ENCODE measurements at regions not wholly inside any gene's neighbourhood (a gene's known extent, or its start where the extent isn't known, plus 50 kb on each side); places are given as distances from the start of the nearest gene placed in this dataset.

DNA sequence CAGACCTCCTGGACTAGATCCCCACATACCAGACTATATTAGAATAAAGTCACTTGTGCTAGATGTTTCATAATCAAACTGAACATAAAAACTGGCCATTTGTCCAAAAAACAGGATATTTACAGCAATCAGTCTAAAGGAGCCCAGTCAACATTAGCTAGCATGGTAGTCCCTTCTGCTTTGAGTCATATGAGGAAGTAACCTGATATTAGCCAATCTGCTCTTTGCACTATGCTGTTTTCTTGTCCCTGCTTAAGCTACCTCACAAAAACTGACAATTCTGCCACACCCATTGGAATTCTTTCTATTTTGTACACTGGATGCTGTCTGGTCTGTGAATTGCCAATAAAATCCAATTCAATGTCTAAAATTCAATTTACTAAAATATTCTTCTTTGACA is 1824.2 kb downstream of the OLFM4 start:
- DNase-seq = no peak
- Histone ChIP-seq H3K4me3 (ENCODE audit: insufficient read depth, low read depth, low read length) (no peak overlapping the region), H3K27me3 (ENCODE audit: control insufficient read depth, insufficient read depth, low read length) (no peaks in the 10 kb centered on the region), H3K36me3 (replicated peaks; ENCODE audit: control insufficient read depth, insufficient read depth, low read length) (no peaks in the 10 kb centered on the region)

DNA sequence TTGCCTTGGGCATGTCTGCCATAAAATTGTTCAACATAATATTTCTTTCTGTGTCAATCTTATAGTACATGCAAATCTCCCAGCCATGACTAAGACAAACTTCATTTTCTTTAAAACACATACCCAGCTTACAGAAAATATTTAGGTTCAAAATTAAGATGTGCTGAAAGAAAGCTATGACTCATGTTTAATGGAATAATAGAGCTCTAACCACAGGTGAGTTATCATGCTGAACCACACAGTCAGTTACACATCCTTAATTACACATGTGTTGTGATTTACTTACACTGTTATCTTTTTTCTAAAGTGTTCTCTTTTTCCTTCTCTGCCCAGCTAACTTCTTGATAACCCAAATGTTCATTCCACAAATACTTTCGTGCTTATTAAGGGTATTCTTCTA is 1831.2 kb downstream of the OLFM4 start:
- no peak for DNase-seq
- no peaks in the 10 kb centered on the region for H3K27me3 ChIP-seq (ENCODE audit: control insufficient read depth, insufficient read depth, low read length)
- no peak overlapping the region for H3K4me3 ChIP-seq (ENCODE audit: insufficient read depth, low read depth, low read length)
- H3K36me3 ChIP-seq (replicated peaks; ENCODE audit: control insufficient read depth, insufficient read depth, low read length) = no peaks in the 10 kb centered on the region

DNA sequence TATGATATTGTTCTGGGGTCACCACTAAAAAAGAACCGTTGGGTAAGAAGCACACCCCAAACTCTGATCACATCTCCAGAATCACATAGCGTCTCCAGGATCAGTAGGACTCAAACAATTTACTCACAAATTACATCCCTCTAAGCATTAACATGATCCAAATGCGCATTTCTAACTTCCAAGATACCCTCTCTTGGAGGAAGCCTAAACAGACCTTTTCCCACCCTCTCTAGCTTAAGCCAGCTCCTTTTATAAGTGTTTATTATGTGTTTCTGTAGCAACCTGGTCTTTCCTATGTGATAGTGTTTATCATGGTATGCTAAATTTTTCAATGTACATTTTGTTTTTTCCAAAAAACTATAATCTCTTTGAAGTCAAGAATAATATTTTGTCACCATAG is 1846.5 kb downstream of the OLFM4 start:
- Histone ChIP-seq H3K4me3 (ENCODE audit: insufficient read depth, low read depth, low read length) (no peak overlapping the region), H3K27me3 (ENCODE audit: control insufficient read depth, insufficient read depth, low read length) (no peaks in the 10 kb centered on the region), H3K36me3 (replicated peaks; ENCODE audit: control insufficient read depth, insufficient read depth, low read length) (no peaks in the 10 kb centered on the region)
- peak; percentile 24 for DNase-seq

DNA sequence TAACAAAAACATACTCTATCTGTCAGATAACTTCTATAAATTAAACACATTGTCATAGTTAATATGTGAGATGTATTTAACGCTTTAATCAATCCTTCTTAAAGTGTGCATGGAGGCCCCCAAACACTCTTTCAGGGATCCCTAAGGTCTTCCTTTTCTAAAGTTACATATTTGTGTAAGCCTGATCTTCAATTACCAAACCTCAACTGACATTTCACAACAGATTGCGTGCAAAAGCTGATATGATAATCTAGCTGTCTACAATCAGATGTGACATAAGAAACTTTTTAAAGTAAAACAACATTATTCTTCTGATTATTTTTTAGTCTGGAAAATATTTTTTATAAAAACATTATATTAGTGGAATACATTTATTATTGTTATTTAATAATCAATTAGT is 1850.4 kb downstream of the OLFM4 start:
- DNase-seq = no peak
- no peak overlapping the region for H3K4me3 ChIP-seq (ENCODE audit: insufficient read depth, low read depth, low read length)

DNA sequence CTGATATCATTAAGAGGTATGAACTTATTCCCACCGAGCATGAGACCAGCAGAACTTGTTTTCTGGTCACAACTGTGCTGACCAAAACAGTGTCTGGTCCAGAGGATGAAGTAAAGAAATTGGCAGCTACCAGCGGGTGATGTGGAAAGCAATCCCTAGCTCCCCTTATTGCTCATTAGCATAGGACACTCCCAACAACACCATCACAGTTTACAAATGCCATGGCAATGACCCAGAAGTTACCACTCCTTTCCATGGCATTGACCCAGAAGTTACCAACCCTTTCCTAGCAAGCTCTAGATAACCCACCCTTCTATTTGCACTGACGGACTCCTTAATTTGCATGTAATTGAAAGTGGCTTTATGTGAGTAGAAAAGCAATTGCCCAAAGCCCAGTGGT is 1856.1 kb downstream of the OLFM4 start:
- Histone ChIP-seq H3K4me3 (ENCODE audit: insufficient read depth, low read depth, low read length) (no peak overlapping the region), H3K36me3 (replicated peaks; ENCODE audit: control insufficient read depth, insufficient read depth, low read length) (no peaks in the 10 kb centered on the region), H3K27me3 (ENCODE audit: control insufficient read depth, insufficient read depth, low read length) (no peaks in the 10 kb centered on the region)
- DNase-seq = no peak

More for the DNA sequence above, 1850.4 kb downstream of the OLFM4 start:
- Histone ChIP-seq H3K27me3 (ENCODE audit: control insufficient read depth, insufficient read depth, low read length) (no peaks in the 10 kb centered on the region), H3K36me3 (replicated peaks; ENCODE audit: control insufficient read depth, insufficient read depth, low read length) (no peaks in the 10 kb centered on the region)

DNA sequence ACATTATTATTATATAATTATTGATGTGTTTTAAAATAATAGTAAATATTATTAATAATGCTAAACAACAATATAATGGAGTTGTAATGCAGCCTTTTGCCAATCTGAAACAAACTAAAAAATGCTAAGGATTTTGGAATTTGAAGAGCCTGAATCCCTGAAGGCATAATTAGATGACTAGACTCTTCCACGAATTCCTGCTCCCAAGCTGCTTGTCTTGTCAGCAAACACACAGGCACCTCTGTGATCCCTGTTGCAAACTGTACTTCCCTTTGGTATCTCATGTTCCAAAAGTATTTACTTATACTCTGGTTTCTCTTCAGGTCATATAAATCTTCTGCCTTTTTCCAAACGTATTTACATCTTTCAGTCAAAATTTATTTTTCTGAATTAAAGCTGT is 1862.4 kb downstream of the OLFM4 start:
- DNase-seq = no peak
- H3K36me3 ChIP-seq (replicated peaks; ENCODE audit: control insufficient read depth, insufficient read depth, low read length) = no peaks in the 10 kb centered on the region
- no peak overlapping the region for H3K4me3 ChIP-seq (ENCODE audit: insufficient read depth, low read depth, low read length)
- H3K27me3 ChIP-seq (ENCODE audit: control insufficient read depth, insufficient read depth, low read length) = no peaks in the 10 kb centered on the region

DNA sequence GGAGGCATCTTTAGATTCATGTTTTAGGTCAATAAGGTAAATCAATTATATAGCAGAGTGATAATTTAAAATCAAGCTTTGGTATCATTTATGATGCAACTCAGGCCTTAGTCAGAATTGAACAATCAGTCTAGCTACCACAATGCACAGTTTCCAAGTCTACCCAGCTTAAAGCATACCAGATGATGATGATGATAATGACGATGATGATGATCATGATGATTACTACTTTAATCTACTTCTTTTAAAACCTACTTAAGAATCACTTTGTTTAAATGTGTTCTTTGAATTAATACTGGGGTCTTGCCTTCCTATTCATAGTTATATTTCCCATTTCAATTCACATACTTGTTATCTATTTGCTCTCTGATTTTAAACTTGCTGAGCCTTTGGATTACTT is 1872.7 kb downstream of the OLFM4 start:
- Histone ChIP-seq H3K4me3 (ENCODE audit: insufficient read depth, low read depth, low read length) (no peak overlapping the region), H3K36me3 (replicated peaks; ENCODE audit: control insufficient read depth, insufficient read depth, low read length) (no peaks in the 10 kb centered on the region), H3K27me3 (ENCODE audit: control insufficient read depth, insufficient read depth, low read length) (no peaks in the 10 kb centered on the region)
- DNase-seq = no peak

DNA sequence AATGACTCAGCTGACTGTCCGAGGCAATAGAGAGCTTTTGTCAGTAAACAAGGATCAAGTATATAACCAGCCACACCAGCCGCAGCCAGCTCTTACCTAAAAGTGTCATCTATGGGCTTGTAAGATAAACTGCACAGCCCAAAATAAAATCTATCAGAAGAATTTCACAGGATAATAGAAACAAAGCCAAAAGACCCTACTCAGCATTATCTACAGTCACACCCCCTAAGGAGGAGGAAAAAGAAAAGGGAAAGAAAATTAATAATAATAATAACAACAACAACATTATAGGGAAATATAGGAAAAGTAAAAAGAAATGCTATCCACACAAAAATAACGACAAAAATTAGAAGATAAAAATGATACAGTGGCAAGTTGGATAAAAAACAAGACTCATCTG is 1883.8 kb downstream of the OLFM4 start:
- H3K36me3 ChIP-seq (replicated peaks; ENCODE audit: control insufficient read depth, insufficient read depth, low read length) = no peaks in the 10 kb centered on the region
- no peak overlapping the region for H3K4me3 ChIP-seq (ENCODE audit: insufficient read depth, low read depth, low read length)
- DNase-seq = no peak
- no peaks in the 10 kb centered on the region for H3K27me3 ChIP-seq (ENCODE audit: control insufficient read depth, insufficient read depth, low read length)

DNA sequence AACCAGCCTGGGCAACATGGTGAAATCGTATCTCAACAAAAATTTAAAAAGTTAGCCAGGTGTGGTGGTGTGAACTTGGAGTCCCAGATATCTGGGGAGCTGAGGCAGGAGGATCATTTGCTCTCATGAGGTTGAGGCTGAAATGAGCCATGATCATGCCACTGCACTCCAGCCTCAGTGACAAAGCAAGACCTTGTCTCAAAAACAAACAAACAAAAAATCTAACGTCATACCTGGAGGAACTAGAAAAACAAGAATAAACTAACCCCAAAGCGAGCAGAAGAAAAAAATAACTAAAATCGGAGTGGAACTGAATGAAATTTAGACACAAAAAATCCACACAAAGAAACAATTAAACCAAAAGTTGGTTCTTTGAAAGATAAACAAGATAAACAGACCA is 1885.1 kb downstream of the OLFM4 start:
- Histone ChIP-seq H3K36me3 (replicated peaks; ENCODE audit: control insufficient read depth, insufficient read depth, low read length) (no peaks in the 10 kb centered on the region), H3K4me3 (ENCODE audit: insufficient read depth, low read depth, low read length) (no peak overlapping the region), H3K27me3 (ENCODE audit: control insufficient read depth, insufficient read depth, low read length) (no peaks in the 10 kb centered on the region)
- no peak for DNase-seq

DNA sequence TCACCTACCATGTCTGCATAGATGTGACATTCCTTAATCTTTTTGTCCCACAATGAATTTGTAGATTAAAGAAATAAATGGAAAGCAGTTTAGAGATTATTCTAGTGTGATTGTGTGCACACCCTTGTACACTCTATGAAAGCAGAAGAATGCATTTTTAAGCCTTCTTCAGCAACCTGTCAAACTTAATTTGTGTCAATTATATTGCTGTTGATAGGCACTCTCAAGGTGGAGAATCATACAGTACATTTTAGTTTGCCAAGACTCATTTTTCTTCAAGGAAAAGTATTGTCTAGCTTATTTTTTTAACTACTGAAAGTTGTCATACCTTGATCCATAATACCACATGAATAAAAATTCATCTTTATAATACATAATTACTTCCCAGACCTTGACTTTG is 1898.9 kb downstream of the OLFM4 start:
- DNase-seq = no peak
- H3K36me3 ChIP-seq (replicated peaks; ENCODE audit: control insufficient read depth, insufficient read depth, low read length) = no peaks in the 10 kb centered on the region
- no peaks in the 10 kb centered on the region for H3K27me3 ChIP-seq (ENCODE audit: control insufficient read depth, insufficient read depth, low read length)
- no peak overlapping the region for H3K4me3 ChIP-seq (ENCODE audit: insufficient read depth, low read depth, low read length)

DNA sequence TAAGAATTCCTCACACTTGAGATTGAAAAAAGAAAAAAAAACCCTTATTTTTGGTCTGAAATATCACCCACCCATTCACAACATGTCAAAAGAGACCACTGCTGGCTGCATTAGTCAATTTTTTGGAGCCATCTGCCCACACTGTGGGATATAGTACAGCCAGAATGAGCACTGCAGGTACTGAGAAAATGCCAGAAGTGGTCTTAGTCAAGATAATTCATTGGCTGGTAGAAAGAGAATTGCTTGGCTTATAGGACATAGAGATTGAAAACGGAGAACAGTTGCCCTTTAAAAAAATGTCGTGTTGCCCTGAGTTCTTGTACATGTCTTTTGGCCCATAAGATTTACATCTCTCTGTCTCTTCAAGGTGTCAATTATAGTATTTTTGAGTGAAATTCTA is 1899.5 kb downstream of the OLFM4 start:
- DNase-seq = no peak
- H3K4me3 ChIP-seq (ENCODE audit: insufficient read depth, low read depth, low read length) = no peak overlapping the region
- H3K27me3 ChIP-seq (ENCODE audit: control insufficient read depth, insufficient read depth, low read length) = no peaks in the 10 kb centered on the region
- H3K36me3 ChIP-seq (replicated peaks; ENCODE audit: control insufficient read depth, insufficient read depth, low read length) = no peaks in the 10 kb centered on the region

DNA sequence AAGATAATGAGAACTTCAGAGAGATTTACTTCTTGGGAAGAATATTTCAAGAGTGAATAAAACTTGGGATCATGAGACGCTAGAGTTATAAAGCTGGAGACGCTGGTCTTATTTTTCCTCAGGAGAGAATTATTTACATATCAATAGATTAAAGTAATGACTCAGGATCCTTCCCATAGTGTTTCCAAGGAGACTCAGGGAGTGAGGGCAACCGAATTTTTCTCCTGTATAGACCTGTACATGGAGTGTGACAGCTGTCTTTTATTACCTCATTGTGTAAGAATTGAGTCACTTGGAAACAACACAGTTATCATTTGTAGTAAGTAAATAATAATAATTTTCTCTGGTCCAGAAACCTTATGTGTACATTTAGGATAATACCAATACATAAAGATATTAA is 1905.5 kb downstream of the OLFM4 start:
- H3K36me3 ChIP-seq (replicated peaks; ENCODE audit: control insufficient read depth, insufficient read depth, low read length) = no peaks in the 10 kb centered on the region
- H3K4me3 ChIP-seq (ENCODE audit: insufficient read depth, low read depth, low read length) = no peak overlapping the region
- no peaks in the 10 kb centered on the region for H3K27me3 ChIP-seq (ENCODE audit: control insufficient read depth, insufficient read depth, low read length)
- peak; percentile 9 for DNase-seq

DNA sequence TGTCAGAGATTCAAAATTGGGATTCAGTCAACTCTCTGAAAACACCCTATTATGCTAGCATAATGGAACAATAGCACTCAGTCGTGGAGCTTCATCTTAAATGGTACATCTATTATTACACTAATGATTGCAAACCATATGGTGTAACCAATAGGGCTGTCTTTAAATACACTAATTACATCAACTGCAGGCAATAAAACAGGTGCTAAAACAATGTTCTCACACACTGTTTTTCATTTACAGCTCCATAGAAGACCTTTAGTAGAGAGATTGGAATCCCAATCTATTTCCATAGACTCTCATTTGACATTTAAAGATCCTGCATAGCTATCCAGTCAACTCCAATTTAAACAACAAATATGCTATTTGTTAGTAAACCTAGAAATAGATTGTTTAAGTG is 1917.4 kb downstream of the OLFM4 start:
- Histone ChIP-seq H3K27me3 (ENCODE audit: control insufficient read depth, insufficient read depth, low read length) (no peaks in the 10 kb centered on the region), H3K36me3 (replicated peaks; ENCODE audit: control insufficient read depth, insufficient read depth, low read length) (no peaks in the 10 kb centered on the region), H3K4me3 (ENCODE audit: insufficient read depth, low read depth, low read length) (no peak overlapping the region)
- DNase-seq = no peak

DNA sequence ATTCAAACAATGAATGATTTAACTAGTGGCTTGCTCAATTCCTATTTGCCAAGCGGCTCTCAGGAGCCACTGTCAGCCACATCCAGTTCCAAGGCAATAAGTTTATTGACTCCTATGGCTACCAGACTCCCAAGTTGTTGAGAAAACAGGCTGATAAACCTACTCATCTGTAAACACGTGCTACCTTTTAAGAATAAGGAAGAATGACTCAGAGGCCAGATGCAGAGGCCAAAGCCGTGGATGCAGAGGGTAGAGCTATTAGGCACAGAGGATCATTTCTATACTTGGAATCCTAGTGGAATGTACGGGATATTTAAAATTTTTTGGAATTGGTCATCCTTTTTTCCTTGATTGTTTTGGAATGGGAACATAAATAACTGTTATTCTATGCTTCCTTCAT is 1921.1 kb downstream of the OLFM4 start:
- Histone ChIP-seq H3K36me3 (replicated peaks; ENCODE audit: control insufficient read depth, insufficient read depth, low read length) (no peaks in the 10 kb centered on the region), H3K27me3 (ENCODE audit: control insufficient read depth, insufficient read depth, low read length) (no peaks in the 10 kb centered on the region), H3K4me3 (ENCODE audit: insufficient read depth, low read depth, low read length) (no peak overlapping the region)
- DNase-seq = no peak

DNA sequence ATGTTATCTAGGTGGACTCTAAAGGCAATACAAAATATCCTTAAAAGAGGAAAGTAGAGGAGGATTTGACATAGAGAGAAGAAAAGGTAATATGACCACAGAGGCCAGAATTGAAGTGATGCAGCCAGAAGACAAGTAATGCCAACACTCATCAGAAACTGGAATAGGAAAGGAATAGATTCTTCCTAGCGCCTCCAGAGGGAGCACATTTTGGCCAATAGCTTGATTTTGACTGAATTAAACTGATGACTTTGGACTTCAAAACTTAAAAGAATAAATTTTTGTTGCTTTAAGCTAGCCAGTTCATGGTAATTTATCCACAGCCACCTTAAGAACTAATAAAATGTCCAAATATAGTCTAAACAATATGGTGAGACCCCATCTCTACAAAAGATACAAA is 1921.9 kb downstream of the OLFM4 start:
- no peaks in the 10 kb centered on the region for H3K27me3 ChIP-seq (ENCODE audit: control insufficient read depth, insufficient read depth, low read length)
- H3K4me3 ChIP-seq (ENCODE audit: insufficient read depth, low read depth, low read length) = no peak overlapping the region
- DNase-seq = no peak
- H3K36me3 ChIP-seq (replicated peaks; ENCODE audit: control insufficient read depth, insufficient read depth, low read length) = no peaks in the 10 kb centered on the region

DNA sequence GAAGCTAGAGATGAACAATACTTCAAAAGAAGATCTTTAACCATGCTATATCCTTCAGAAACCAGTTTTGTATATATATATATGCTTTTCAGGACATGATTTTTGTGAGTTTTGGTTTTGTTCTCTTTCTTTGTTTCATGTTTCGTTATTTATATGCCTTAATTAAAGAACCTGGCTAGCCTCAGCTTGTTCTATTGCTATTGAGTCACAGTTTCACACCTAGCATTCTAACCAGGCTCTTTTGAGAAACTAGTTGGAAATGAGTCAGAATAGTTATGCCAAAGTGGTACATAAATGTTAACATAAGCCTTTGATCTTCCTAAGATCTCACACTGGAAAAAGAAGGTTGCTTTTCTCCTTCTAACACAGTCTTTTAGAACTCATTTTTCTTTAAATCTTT is 1925.2 kb downstream of the OLFM4 start:
- no peak overlapping the region for H3K4me3 ChIP-seq (ENCODE audit: insufficient read depth, low read depth, low read length)
- no peak for DNase-seq
- H3K27me3 ChIP-seq (ENCODE audit: control insufficient read depth, insufficient read depth, low read length) = no peaks in the 10 kb centered on the region
- H3K36me3 ChIP-seq (replicated peaks; ENCODE audit: control insufficient read depth, insufficient read depth, low read length) = no peaks in the 10 kb centered on the region

Measured in H7 (cell line).